ENCODE measurements at regions not wholly inside any gene's neighbourhood (a gene's known extent, or its start where the extent isn't known, plus 50 kb on each side); places are given as distances from the start of the nearest gene placed in this dataset.

DNA sequence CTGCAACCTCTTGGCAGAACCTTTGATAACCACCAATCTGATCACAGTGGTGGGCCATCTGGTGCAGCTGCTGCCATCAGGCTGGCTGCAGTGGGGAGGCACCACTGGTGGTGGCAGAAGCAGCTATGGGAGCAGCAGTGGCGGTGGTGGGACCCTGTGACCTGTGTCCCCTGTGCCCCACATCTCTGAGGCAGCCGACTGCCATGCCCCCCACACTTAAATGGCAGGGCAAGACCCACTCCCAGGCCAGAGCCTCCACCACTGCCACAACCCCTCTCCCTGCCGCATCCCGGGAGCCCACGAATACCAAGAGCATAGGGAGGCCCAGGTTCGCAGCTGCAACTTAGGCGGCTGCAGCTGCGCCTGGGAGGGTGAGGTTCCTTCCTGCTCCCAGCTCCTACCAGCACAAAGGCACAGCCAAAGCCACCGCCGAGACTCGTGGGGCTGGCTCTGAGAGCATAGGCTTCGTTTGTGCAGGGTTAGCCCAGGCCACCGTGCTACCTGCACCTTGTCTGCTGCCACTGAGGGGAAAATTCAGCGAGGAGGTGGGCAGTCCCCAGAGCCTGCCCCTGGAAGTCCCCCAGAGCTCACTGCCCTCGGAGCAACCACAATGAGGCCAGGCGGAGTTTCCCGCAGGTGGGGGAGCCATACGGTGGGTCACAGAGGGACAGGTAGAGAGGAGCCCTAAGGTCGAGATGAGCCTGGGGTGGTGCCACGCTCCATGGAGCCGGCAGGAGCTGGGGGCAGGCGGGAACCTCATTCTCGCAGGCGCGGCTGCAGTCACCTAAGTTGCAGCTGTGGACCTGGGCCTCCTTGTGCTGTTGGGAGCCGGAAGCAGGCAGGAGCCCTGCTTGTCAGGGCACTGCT lies 518.7 kb downstream of the RWDD3 start:
- no peaks in the 10 kb centered on the region for H3K4me1 ChIP-seq (replicated peaks in 1 of 2; ENCODE audit: control insufficient read depth in 2 of 2, insufficient read depth in 2 of 2, low read length in 2 of 2)

More for the DNA sequence above, 518.7 kb downstream of the RWDD3 start:
- DNase-seq (ENCODE audit: extremely low read depth in 1 of 4, low spot score in 3 of 4) (no peak), FAIRE-seq (no peak), ATAC-seq (no peak)
- Histone ChIP-seq H3K27me3 (ENCODE audit: control insufficient read depth in 2 of 2, insufficient read depth in 2 of 2, low read length in 2 of 2) (no peaks in the 10 kb centered on the region), H3K9ac (ENCODE audit: insufficient read depth in 1 of 2, low read depth in 2 of 2, low read length in 2 of 2) (no peak overlapping the region), H3K79me2 (ENCODE audit: control insufficient read depth, insufficient read depth, low read length) (no peaks in the 10 kb centered on the region), H3K36me3 (ENCODE audit: control insufficient read depth, insufficient read depth, low read length) (no peaks in the 10 kb centered on the region), H2AFZ (ENCODE audit: low read depth, low read length) (no peak overlapping the region), H4K20me1 (replicated peaks; ENCODE audit: control insufficient read depth, insufficient read depth, low read length) (no peaks in the 10 kb centered on the region), H3K9me3 (replicated peaks; ENCODE audit: control insufficient read depth, insufficient read depth, low read depth, low read length) (no peaks in the 10 kb centered on the region), H3K9me1 (ENCODE audit: control insufficient read depth, insufficient read depth, low read length) (no peaks in the 10 kb centered on the region), H3K4me3 (no peak overlapping the region), H3K4me2 (ENCODE audit: insufficient read depth, low read length) (no peak overlapping the region), H3K27ac (ENCODE audit: extremely low read depth, low read depth, low read length) (no peak overlapping the region)
- TF ChIP-seq XRCC3 (IDR thresholded peaks at IDR 0.05): no peak
- no peak for TF ChIP-seq ZNF57 (CRISPR knock-in tag; IDR thresholded peaks at IDR 0.05)
- TF ChIP-seq RNF2 (IDR thresholded peaks at IDR 0.05): no peak
- no peak for TF ChIP-seq ZNF174 (CRISPR knock-in tag; IDR thresholded peaks at IDR 0.05)
- TF ChIP-seq NFE2 (IDR thresholded peaks at IDR 0.05; ENCODE audit: low read depth): no peak
- TF ChIP-seq, protein P1, sequence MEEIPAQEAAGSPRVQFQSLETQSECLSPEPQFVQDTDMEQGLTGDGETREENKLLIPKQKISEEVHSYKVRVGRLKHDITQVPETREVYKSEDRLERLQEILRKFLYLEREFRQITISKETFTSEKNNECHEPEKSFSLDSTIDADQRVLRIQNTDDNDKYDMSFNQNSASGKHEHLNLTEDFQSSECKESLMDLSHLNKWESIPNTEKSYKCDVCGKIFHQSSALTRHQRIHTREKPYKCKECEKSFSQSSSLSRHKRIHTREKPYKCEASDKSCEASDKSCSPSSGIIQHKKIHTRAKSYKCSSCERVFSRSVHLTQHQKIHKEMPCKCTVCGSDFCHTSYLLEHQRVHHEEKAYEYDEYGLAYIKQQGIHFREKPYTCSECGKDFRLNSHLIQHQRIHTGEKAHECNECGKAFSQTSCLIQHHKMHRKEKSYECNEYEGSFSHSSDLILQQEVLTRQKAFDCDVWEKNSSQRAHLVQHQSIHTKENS (CRISPR knock-in tag; IDR thresholded peaks at IDR 0.05): no peak
- CTCF ChIA-PET (ENCODE audit: low intra/inter-chr PET ratio): no interaction called here
- in situ Hi-C loops (cut with MboI): no loop called here
- BruUV-seq (replicated peaks): no TSS peak
- POLR2A ChIA-PET: no interaction called here
- intact Hi-C loops (cut with micrococcal nuclease): no loop called here
- 2% methylated on average over 26 of the region's 26 CpGs for WGBS (ENCODE audit: insufficient coverage, low coverage, missing lambda C conversion rate)
